Activated T-cell treated with anti-CD3 and anti-CD28 coated beads, Interleukin-2, amount 50 U/mL, for 48 hours (primary cell): ENCODE measurements at regions not wholly inside any gene's neighbourhood (a gene's known extent, or its start where the extent isn't known, plus 50 kb on each side); places are given as distances from the start of the nearest gene placed in this dataset.
"Not testable (repeated sequence)": the region's sequence is repeated elsewhere in the genome, so short reads cannot be mapped to it uniquely, and the experiment has no call there.

Source experiments
- DNase-seq, 2 experiments: peaks; one replicate each; pipeline ENCODE4 v3.0.0-alpha.2; 2020

DNA sequence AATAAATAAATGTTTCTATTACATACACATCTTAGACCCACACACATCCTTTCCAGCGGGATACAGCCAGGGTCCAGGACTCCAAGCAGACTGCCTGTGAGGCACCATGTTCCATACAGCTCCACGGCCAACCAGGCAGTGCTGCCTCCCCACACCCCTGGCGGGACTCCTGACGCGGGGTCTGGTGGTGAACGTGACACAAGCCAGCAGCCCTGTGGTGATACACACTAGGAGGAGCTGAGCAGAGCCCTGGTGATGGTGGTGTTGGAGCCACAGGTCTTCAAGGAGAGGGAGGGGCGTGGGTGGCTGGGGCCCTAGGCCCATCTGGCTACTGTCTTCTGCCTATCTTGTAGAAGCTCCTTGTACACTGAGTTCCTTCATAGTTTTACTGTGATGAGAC is 53.1 kb upstream of the LPCAT1 start:
- DNase-seq: not testable (repeated sequence)

DNA sequence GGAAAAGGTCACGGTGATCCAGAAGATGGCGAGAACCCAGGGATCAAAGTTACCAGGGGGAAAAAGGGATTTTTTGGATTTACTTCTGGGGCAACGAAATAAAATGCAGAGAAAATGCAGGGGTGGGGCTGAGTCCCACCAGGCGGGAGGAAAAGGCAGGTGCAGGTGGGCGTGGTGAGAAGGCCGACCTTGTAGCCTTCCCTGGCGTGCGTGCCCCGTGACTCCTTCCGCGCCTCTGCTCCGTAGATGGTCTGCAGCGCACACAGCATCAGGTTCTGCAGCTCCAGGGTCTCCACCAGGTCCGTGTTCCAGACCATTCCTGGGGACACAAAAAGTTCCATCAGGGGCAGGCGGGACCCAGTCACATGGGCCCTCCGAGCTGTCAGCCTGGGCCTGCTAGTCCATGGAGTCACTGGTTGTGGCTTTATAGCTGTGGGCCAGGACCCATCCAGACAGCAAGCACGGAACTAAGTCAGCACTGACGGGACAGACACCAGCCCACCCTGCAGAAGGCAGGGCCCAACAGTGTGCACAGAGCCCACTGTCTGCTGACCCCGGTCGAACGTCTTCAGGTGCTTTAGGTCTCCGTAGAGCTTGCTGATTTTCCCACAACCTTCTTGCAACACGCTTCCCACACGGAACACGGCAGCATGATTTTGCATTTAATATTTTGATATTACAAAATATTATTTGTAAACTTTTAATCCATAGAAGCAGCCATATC is 52.4 kb upstream of the LPCAT1 start:
- DNase-seq: not testable (repeated sequence)

DNA sequence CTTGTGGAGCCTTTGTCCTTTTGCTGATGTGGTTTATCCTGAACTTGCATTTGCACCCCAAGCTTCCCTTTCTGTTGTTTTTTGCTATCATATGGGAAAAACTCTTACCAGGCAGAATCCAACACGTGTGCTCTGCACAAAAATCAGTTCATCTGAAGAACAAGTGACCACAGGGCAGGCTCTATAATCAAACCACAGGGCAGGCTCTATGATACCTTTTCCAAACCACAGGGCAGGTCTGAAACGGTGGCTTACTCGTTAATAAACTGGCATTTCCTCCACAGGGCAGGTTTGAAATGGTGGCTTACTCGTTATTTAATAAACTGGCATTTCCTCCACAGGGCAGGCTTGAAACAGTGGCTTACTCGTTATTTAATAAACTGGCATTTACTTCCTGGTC is 51.7 kb upstream of the LPCAT1 start:
- DNase-seq: not testable (repeated sequence)

DNA sequence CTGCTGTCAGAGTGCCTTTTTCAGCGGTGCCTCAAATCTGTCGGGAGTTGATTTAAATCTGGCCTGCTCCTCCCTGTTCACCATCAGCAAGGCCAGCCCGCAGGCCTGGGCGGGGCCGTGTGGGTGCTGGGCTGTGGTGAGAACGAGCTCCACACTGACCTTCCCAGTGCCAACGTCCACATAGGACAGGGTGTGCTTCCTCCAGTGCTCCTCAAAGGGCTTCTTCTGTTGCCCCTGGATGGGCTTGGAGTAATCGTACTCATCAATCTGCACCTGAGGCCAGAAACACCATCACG is 50.2 kb upstream of the LPCAT1 start:
- not testable (repeated sequence) for DNase-seq

DNA sequence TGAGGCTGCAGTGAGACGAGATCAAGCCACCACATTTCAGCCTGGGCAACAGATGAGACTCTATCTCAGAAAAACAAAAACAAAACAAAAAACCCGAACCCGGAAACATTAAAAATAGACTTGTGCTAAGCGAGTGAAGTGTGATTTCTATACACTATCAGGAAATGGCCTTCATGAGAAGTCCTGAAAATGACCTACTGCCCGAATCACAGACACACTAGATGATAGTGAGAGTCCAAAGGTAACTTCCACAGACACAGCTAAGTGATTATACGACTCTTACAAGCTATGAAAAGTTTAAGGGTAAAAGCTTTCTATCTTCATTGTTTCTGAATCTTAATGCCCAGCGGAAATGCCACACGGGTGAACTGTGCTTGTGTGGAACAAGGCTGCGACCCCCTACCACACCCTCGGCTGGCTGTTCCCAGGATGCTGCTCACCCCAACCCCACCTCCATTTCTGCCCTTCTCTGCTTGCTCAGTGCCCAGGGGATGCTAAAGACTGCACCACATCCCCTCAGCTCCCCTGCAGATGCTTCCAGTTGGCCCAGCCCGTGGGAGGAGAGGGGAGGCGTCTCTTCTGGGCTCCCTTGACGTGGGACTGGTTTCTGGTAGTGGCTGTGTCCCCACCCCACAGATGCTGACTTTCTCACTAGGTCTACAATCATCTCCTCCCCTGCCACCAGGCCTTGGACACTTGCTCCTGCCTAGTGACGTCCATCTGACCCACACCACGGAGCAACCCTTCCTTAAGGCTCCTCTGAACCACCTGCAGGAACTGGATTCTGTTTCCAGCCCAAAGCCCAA is 49.7 kb upstream of the LPCAT1 start:
- DNase-seq: not testable (repeated sequence)
